Body of pancreas (tissue), 4 donors: ENCODE measurements at regions not wholly inside any gene's neighbourhood (a gene's known extent, or its start where the extent isn't known, plus 50 kb on each side); places are given as distances from the start of the nearest gene placed in this dataset.

ENCODE experiments used
- POLR2A ChIP-seq, 3 donors: fragments of 450-650 bp; IDR thresholded peaks; one replicate each; pipeline ENCODE4 v1.6.1; 2016; ENCODE audit warnings: antibody characterized with exemption in 3 of 3, mild to moderate bottlenecking in 2 of 3
- TF ChIP-seq, protein P1 (sequence below), 7 experiments: fragments of 450-650 bp in 4 of 7; fragments of 200-600 bp in 3 of 7; sonication (generic) in 3 of 7; IDR thresholded peaks; one replicate each; pipeline ENCODE4 v1.5.1; 2016 to 2019; ENCODE audit warnings: antibody characterized with exemption in 7 of 7

GRCh38 chr13:48154671-48155070 is 59.8 kb upstream of the MED4 start:
- TF ChIP-seq, protein P1, sequence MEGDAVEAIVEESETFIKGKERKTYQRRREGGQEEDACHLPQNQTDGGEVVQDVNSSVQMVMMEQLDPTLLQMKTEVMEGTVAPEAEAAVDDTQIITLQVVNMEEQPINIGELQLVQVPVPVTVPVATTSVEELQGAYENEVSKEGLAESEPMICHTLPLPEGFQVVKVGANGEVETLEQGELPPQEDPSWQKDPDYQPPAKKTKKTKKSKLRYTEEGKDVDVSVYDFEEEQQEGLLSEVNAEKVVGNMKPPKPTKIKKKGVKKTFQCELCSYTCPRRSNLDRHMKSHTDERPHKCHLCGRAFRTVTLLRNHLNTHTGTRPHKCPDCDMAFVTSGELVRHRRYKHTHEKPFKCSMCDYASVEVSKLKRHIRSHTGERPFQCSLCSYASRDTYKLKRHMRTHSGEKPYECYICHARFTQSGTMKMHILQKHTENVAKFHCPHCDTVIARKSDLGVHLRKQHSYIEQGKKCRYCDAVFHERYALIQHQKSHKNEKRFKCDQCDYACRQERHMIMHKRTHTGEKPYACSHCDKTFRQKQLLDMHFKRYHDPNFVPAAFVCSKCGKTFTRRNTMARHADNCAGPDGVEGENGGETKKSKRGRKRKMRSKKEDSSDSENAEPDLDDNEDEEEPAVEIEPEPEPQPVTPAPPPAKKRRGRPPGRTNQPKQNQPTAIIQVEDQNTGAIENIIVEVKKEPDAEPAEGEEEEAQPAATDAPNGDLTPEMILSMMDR (IDR thresholded peaks at IDR 0.05) = no peak
- no peak for TF ChIP-seq POLR2A (IDR thresholded peaks at IDR 0.05)
